ENCODE measurements at regions not wholly inside any gene's neighbourhood (a gene's known extent, or its start where the extent isn't known, plus 50 kb on each side); places are given as distances from the start of the nearest gene placed in this dataset.

DNA sequence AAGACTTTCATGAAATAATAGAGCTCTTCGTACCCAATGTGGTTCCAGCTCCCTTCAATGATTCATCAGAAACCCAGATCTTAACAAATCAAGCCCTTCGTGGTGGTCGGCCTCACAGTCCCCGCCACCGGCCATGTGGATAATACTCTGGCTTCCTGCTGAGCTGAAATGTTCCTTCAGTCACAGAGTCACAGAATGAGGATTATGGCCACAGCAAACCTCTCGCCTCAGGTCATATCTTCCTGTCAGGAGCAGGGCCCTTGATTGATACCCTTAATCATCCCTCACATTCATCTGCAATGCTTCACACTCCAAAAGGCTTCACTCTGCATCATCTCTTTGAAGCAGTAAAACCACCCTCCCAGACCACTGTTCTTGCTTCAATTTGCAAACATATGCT, 452.6 kb downstream of the OCA2 start:
- TF ChIP-seq SMC3 (IDR thresholded peaks at IDR 0.05) (no peak), POLR2A (IDR thresholded peaks at IDR 0.05; ENCODE audit: low read length) (no peak)
